B cell (primary cell): ENCODE measurements at regions not wholly inside any gene's neighbourhood (a gene's known extent, or its start where the extent isn't known, plus 50 kb on each side); places are given as distances from the start of the nearest gene placed in this dataset.
A peak's percentile ranks its signal among the peaks of the same experiment; 100 is the strongest.

Experiments used
- ATAC-seq: fragments of 200-7000 bp; cut with Tn5 transposase; one replicate; pipeline ENCODE4 v1.10.0; 2021; ENCODE audit warnings: low read depth, mild to moderate bottlenecking, moderate number of reproducible peaks, moderate library complexity
- CTCF ChIA-PET: fragments of 350-600 bp; sonication (Branson Sonifier 250); formaldehyde crosslinking; loops from one replicate; lab custom pipeline; 2021; ENCODE audit warnings: antibody characterized with exemption, inconsistent platforms; lab: Charles Lee
- POLR2A ChIA-PET: fragments of 350-600 bp; sonication (Branson Sonifier 250); formaldehyde crosslinking; loops from one replicate; lab custom pipeline; 2021; ENCODE audit warnings: antibody characterized with exemption; lab: Charles Lee
- DNase-seq: peaks from one replicate; pipeline ENCODE4 v3.0.0; 2013
- H2AFZ ChIP-seq: 2 replicates; pipeline ENCODE4 v1.6.1; 2012; ENCODE audit warnings: mild to moderate bottlenecking, low read depth, low read length; ENCODE audit not compliant: insufficient read depth, poor library complexity, severe bottlenecking
- H3K27ac ChIP-seq, 2 donors: 1 replicate in 1 of 2; 2 replicates in 1 of 2; pipeline ENCODE4 v1.5.1; 2012 to 2013; ENCODE audit warnings: low read length in 2 of 2, mild to moderate bottlenecking in 2 of 2, moderate library complexity in 1 of 2
- H3K27me3 ChIP-seq, 4 experiments: fragments of 200-600 bp in 1 of 4; sonication (generic) in 1 of 4; replicated peaks in 1 of 4; 1 replicate in 2 of 4; 2 replicates in 2 of 4; pipeline versions ENCODE4 v1.6.1 to v1.7.0; 2013 to 2016; ENCODE audit warnings: low read length in 3 of 4, mild to moderate bottlenecking in 2 of 4, mixed read lengths in 1 of 4, moderate library complexity in 1 of 4; ENCODE audit not compliant: insufficient read depth in 4 of 4, control insufficient read depth in 3 of 4; ENCODE audit errors: control extremely low read depth in 1 of 4
- H3K36me3 ChIP-seq, 2 experiments: replicated peaks in 1 of 2; 1 replicate in 1 of 2; 2 replicates in 1 of 2; pipeline versions ENCODE4 v1.6.1 to v1.7.1; 2013; ENCODE audit warnings: low read length in 1 of 2; ENCODE audit not compliant: insufficient read depth in 2 of 2, control insufficient read depth in 1 of 2; ENCODE audit errors: control extremely low read depth in 1 of 2, extremely low read depth in 1 of 2
- H3K4me1 ChIP-seq, 2 donors: fragments of 200-600 bp in 1 of 2; sonication (generic) in 1 of 2; 1 replicate in 1 of 2; 2 replicates in 1 of 2; pipeline versions ENCODE4 v1.5.1 to v1.6.1; 2013 to 2017; ENCODE audit warnings: low read length in 2 of 2; ENCODE audit not compliant: control insufficient read depth in 2 of 2, insufficient read depth in 2 of 2
- H3K4me2 ChIP-seq: replicated peaks from 2 replicates; pipeline ENCODE3; 2012; ENCODE audit warnings: mild to moderate bottlenecking, low read depth, low read length; ENCODE audit not compliant: poor library complexity, severe bottlenecking
- H3K4me3 ChIP-seq, 5 experiments: fragments of 200-600 bp in 1 of 5; sonication (generic) in 1 of 5; 1 replicate in 3 of 5; 2 replicates in 2 of 5; pipeline versions ENCODE4 v1.5.1 to v1.7.0; 2011 to 2016; ENCODE audit warnings: low read length in 4 of 5, mild to moderate bottlenecking in 4 of 5, low read depth in 2 of 5, control low read depth in 1 of 5, moderate library complexity in 1 of 5; ENCODE audit not compliant: insufficient read depth in 1 of 5; ENCODE audit errors: control extremely low read depth in 1 of 5, extremely low read depth in 1 of 5
- H3K79me2 ChIP-seq: fragments of 200-600 bp; sonication (generic); one replicate; pipeline ENCODE4 v1.6.0; 2016; ENCODE audit warnings: low read length; ENCODE audit not compliant: control insufficient read depth, insufficient read depth
- H3K9ac ChIP-seq: fragments of 200-600 bp; sonication (generic); 2 replicates; pipeline ENCODE4 v1.6.1; 2017; ENCODE audit warnings: mild to moderate bottlenecking, low read length, moderate library complexity
- H3K9me3 ChIP-seq, 3 donors: one replicate each; pipeline versions ENCODE4 v1.6.1 to v1.7.1; 2013; ENCODE audit warnings: low read length in 2 of 3; ENCODE audit not compliant: control insufficient read depth in 2 of 3, insufficient read depth in 1 of 3; ENCODE audit errors: control extremely low read depth in 1 of 3
- H4K20me1 ChIP-seq: 2 replicates; pipeline ENCODE4 v1.6.0; 2012; ENCODE audit warnings: mild to moderate bottlenecking, low read length; ENCODE audit not compliant: insufficient read depth, control insufficient read depth, poor library complexity, severe bottlenecking
- H3K27ac Mint-ChIP-seq: one replicate; pipeline ENCODE4 v1.8.0; 2021; ENCODE audit warnings: mixed read lengths
- H3K27me3 Mint-ChIP-seq: one replicate; pipeline ENCODE4 v1.8.0; 2021; ENCODE audit warnings: mixed read lengths
- H3K4me1 Mint-ChIP-seq: one replicate; pipeline ENCODE4 v1.8.0; 2021; ENCODE audit warnings: mixed read lengths
- H3K4me3 Mint-ChIP-seq: one replicate; pipeline ENCODE4 v1.8.0; 2021; ENCODE audit warnings: mixed read lengths
- H3K9me3 Mint-ChIP-seq: one replicate; pipeline ENCODE4 v1.8.0; 2022; ENCODE audit warnings: mixed read lengths; ENCODE audit not compliant: insufficient read depth
- EZH2 ChIP-seq: IDR thresholded peaks from 2 replicates; pipeline ENCODE4 v1.6.1; 2012; ENCODE audit warnings: borderline replicate concordance, low read depth, mild to moderate bottlenecking, moderate library complexity, low read length; ENCODE audit not compliant: insufficient read depth, poor library complexity, severe bottlenecking
- WGBS: methylation state at CpG from one replicate; pipeline ENCODE4 v1.1.5; 2013; ENCODE audit warnings: missing lambda C conversion rate; ENCODE audit not compliant: insufficient coverage; 5-methylcytosine and 5-hydroxymethylcytosine counted together
- intact Hi-C: fragments of 100-400 bp; cut with micrococcal nuclease; formaldehyde crosslinking; loops from one replicate; pipeline ENCODE4 v1.10.0; 2022

- no peaks in the 10 kb centered on the region for H3K36me3 ChIP-seq
- DNase-seq = no peak
- no peak overlapping the region for H3K4me2 ChIP-seq
- no CpG with 5 or more reads among the region's 1 CpG for WGBS
- H3K27ac ChIP-seq = no peak overlapping the region
- H3K9ac ChIP-seq = no peak overlapping the region
- H3K27me3 ChIP-seq = no peaks in the 10 kb centered on the region
- H3K27me3 Mint-ChIP-seq = peaks cover under 1% of the 10 kb centered on the region
- H4K20me1 ChIP-seq = no peaks in the 10 kb centered on the region
- H3K9me3 Mint-ChIP-seq = no peaks in the 10 kb centered on the region
- ChIA-PET CTCF (no interaction called here), POLR2A (no interaction called here)
- no peak for ATAC-seq
- no peak overlapping the region for H3K4me3 ChIP-seq
- no peaks in the 10 kb centered on the region for H3K4me1 ChIP-seq
- H2AFZ ChIP-seq = no peak overlapping the region
- H3K27ac Mint-ChIP-seq = no peak overlapping the region
- no peak for TF ChIP-seq EZH2
- H3K4me1 Mint-ChIP-seq = peaks cover 15% of the 10 kb centered on the region
- intact Hi-C loops = no loop called here
- no peaks in the 10 kb centered on the region for H3K79me2 ChIP-seq
- no peak overlapping the region for H3K4me3 Mint-ChIP-seq
- H3K9me3 ChIP-seq = no peaks in the 10 kb centered on the region
Observed at GRCh38 chr2:226303707-226304106, 495.9 kb downstream of the IRS1 start.

GRCh38 chr2:226300196-226300886 is 499.3 kb downstream of the IRS1 start:
- Mint-ChIP-seq H3K9me3 (no peaks in the 10 kb centered on the region), H3K4me3 (no peak overlapping the region), H3K27me3 (no peaks in the 10 kb centered on the region), H3K4me1 (peaks cover 11% of the 10 kb centered on the region), H3K27ac (no peak overlapping the region)
- Histone ChIP-seq H4K20me1 (no peaks in the 10 kb centered on the region), H3K79me2 (no peaks in the 10 kb centered on the region), H3K36me3 (no peaks in the 10 kb centered on the region), H2AFZ (no peak overlapping the region), H3K4me1 (no peaks in the 10 kb centered on the region), H3K27me3 (no peaks in the 10 kb centered on the region), H3K9me3 (no peaks in the 10 kb centered on the region), H3K27ac (no peak overlapping the region), H3K4me2 (no peak overlapping the region), H3K4me3 (no peak overlapping the region), H3K9ac (no peak overlapping the region)
- peak; percentile 36 for ATAC-seq
- no peak for TF ChIP-seq EZH2
- peak; percentile 35 for DNase-seq
- intact Hi-C loops = no loop called here
- POLR2A ChIA-PET = no interaction called here
- 40% methylated on average over 1 of the region's 5 CpGs for WGBS
- CTCF ChIA-PET = no interaction called here
